Neutrophil (primary cell): ENCODE measurements at regions not wholly inside any gene's neighbourhood (a gene's known extent, or its start where the extent isn't known, plus 50 kb on each side); places are given as distances from the start of the nearest gene placed in this dataset.

Experiments
- H3K27ac ChIP-seq: fragments of 200-600 bp; sonication (generic); 2 replicates; pipeline ENCODE4 v1.5.1; 2016; ENCODE audit warnings: mild to moderate bottlenecking, moderate library complexity
- H3K27me3 ChIP-seq: fragments of 200-600 bp; sonication (generic); 2 replicates; pipeline ENCODE4 v1.6.0; 2016; ENCODE audit warnings: mild to moderate bottlenecking
- H3K36me3 ChIP-seq: fragments of 200-600 bp; sonication (generic); 2 replicates; pipeline ENCODE4 v1.5.1; 2017
- H3K4me1 ChIP-seq, 2 experiments: fragments of 200-600 bp in 1 of 2; sonication (generic) in 1 of 2; 1 replicate in 1 of 2; 2 replicates in 1 of 2; pipeline versions ENCODE4 v1.5.1 to v1.6.1; 2013 to 2016; ENCODE audit warnings: low read depth in 1 of 2, low read length in 1 of 2, mild to moderate bottlenecking in 1 of 2, moderate library complexity in 1 of 2; ENCODE audit not compliant: control insufficient read depth in 1 of 2, insufficient read depth in 1 of 2
- H3K4me3 ChIP-seq, 2 experiments: fragments of 200-600 bp in 1 of 2; sonication (generic) in 1 of 2; 1 replicate in 1 of 2; 2 replicates in 1 of 2; pipeline ENCODE4 v1.5.1; 2013 to 2016; ENCODE audit warnings: low read depth in 1 of 2, low read length in 1 of 2, mild to moderate bottlenecking in 1 of 2, moderate library complexity in 1 of 2
- H3K9me3 ChIP-seq: fragments of 200-600 bp; sonication (generic); 2 replicates; pipeline ENCODE4 v1.5.1; 2016
- TF ChIP-seq, protein P1 (sequence below): fragments of 200-600 bp; sonication (generic); IDR thresholded peaks from 2 replicates; pipeline ENCODE4 v1.5.1; 2016; ENCODE audit warnings: antibody characterized with exemption

DNA sequence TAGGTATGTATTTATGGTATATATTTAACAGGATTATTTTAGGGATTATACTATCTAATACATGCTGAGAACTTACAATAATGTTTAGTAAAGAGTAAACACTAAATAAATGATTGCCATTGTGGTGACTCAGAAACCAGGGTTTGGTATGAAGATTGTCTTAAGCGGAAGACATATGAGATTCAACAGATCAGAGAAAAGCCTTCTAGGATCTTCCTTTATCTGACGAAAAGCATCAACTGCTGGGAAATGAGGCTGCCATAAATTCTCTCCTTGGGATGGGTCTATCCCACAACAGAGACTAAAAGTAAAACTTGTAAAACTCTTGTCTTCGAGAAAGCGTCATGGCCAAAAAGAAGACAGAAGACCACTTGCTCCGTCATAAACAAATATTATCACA lies 1352.2 kb upstream of the EPHA6 start:
- Histone ChIP-seq H3K4me1 (no peaks in the 10 kb centered on the region), H3K9me3 (peaks cover 3% of the 10 kb centered on the region), H3K36me3 (no peaks in the 10 kb centered on the region), H3K27me3 (no peaks in the 10 kb centered on the region), H3K4me3 (no peak overlapping the region), H3K27ac (no peak overlapping the region)
- TF ChIP-seq, protein P1, sequence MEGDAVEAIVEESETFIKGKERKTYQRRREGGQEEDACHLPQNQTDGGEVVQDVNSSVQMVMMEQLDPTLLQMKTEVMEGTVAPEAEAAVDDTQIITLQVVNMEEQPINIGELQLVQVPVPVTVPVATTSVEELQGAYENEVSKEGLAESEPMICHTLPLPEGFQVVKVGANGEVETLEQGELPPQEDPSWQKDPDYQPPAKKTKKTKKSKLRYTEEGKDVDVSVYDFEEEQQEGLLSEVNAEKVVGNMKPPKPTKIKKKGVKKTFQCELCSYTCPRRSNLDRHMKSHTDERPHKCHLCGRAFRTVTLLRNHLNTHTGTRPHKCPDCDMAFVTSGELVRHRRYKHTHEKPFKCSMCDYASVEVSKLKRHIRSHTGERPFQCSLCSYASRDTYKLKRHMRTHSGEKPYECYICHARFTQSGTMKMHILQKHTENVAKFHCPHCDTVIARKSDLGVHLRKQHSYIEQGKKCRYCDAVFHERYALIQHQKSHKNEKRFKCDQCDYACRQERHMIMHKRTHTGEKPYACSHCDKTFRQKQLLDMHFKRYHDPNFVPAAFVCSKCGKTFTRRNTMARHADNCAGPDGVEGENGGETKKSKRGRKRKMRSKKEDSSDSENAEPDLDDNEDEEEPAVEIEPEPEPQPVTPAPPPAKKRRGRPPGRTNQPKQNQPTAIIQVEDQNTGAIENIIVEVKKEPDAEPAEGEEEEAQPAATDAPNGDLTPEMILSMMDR: no peak

DNA sequence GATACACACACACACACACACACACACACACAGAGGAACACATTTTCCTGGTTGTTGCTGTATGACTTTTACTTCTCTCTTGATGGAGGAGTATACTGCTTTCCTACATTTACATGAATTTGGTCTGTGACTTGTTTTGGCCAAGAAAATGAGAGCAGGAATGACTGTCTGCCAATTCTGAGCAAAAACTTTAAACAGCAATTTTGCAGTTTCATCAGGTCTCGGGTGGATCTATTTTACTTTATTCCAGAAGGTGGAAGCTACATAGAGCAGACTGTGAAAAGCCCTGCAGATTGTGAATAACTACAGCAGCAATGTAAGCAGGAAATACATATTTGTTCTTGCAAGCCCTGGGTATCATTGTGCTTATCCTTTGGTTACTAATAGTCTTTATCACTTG lies 1350.0 kb upstream of the EPHA6 start:
- H3K9me3 ChIP-seq: peaks cover 3% of the 10 kb centered on the region
- no peaks in the 10 kb centered on the region for H3K27me3 ChIP-seq
- TF ChIP-seq, protein P1: no peak
- no peak overlapping the region for H3K27ac ChIP-seq
- H3K4me3 ChIP-seq: no peak overlapping the region
- no peaks in the 10 kb centered on the region for H3K4me1 ChIP-seq
- H3K36me3 ChIP-seq: no peaks in the 10 kb centered on the region

DNA sequence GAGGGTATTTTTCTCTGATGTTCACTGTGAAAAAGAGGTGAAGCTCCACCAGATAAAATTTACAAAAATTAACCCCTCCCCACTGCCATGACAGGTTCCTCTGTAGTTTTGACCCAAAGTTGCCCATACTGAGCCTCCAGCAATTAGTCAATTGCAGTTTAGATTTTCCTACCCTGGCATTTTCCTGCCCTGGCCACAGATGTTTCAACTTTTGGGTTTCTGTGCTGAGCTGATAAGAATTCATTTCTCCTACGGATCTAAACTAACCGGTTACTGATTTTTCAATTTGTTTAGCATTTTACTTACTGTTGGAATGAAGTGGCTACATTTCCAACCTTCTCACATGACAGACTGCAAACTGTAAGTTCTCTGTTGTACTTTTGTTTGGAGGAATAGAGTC lies 1346.1 kb upstream of the EPHA6 start:
- peaks cover 3% of the 10 kb centered on the region for H3K9me3 ChIP-seq
- H3K4me3 ChIP-seq: no peak overlapping the region
- H3K36me3 ChIP-seq: no peaks in the 10 kb centered on the region
- H3K4me1 ChIP-seq: no peaks in the 10 kb centered on the region
- no peak overlapping the region for H3K27ac ChIP-seq
- H3K27me3 ChIP-seq: no peaks in the 10 kb centered on the region
- TF ChIP-seq, protein P1: no peak

DNA sequence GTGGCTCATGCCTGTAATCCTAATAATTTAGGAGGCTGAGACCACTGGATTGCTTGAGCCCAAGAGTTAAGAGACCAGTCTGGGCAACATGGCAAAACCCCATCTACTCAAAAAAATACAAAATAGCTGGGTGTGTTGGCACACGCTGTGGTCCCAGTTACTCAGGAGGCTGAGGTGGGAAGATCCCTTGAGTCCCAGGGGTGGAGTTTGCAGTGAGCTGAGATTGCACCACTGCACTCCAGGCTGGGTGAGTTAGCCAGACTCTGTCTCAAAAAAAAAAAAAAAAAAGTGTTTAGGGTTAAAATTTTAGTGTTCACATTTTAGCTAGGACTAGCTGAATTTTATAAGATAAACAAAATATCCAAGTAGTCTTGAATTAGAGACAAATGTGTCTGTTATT lies 1340.1 kb upstream of the EPHA6 start:
- no peak overlapping the region for H3K4me3 ChIP-seq
- TF ChIP-seq, protein P1: no peak
- no peaks in the 10 kb centered on the region for H3K9me3 ChIP-seq
- no peaks in the 10 kb centered on the region for H3K27me3 ChIP-seq
- H3K4me1 ChIP-seq: no peaks in the 10 kb centered on the region
- no peak overlapping the region for H3K27ac ChIP-seq
- H3K36me3 ChIP-seq: no peaks in the 10 kb centered on the region

DNA sequence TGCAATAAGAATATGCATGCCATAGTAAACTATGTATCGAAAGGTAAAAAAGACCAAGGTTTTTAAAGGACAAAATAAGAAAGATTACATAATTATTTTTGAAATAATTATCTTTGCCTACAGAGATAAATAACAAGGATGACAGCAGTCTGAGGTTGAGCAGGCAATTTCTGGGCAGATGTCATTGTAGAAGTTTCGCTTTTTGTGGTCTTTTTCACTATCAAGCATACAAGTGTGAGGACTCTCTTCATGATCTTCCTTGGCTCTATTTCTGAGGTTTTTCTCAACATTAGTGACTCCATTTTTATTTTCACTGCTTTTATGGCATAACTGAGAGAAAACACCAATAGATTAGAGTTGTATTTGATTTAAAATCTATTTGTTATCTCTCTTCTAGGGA lies 1337.9 kb upstream of the EPHA6 start:
- H3K4me3 ChIP-seq: no peak overlapping the region
- no peaks in the 10 kb centered on the region for H3K27me3 ChIP-seq
- no peak overlapping the region for H3K27ac ChIP-seq
- no peaks in the 10 kb centered on the region for H3K9me3 ChIP-seq
- H3K36me3 ChIP-seq: no peaks in the 10 kb centered on the region
- H3K4me1 ChIP-seq: no peaks in the 10 kb centered on the region
- TF ChIP-seq, protein P1: no peak

DNA sequence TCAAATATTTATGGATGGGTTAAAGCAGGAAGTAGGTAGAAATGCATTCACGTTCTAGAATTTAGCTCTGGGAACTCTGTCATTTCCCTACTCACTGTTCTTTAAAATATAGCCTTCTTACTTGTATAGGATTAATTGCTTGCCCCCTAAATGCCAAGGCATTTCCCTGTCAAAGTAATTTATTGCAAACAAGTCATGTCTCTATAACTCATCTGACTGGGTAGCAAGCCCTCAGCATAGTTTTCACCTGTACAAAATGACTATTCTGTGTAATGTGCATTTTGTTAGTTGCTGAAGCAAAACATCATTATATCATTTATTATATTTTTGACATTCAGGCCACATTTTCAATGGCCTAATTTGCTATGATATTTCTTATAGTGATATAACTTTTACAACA lies 1308.2 kb upstream of the EPHA6 start:
- TF ChIP-seq, protein P1: no peak
- Histone ChIP-seq H3K36me3 (no peaks in the 10 kb centered on the region), H3K4me3 (no peak overlapping the region), H3K27ac (no peak overlapping the region), H3K4me1 (no peaks in the 10 kb centered on the region), H3K27me3 (no peaks in the 10 kb centered on the region), H3K9me3 (no peaks in the 10 kb centered on the region)
